Retinal pigment epithelial cell (primary cell): ENCODE measurements at regions not wholly inside any gene's neighbourhood (a gene's known extent, or its start where the extent isn't known, plus 50 kb on each side); places are given as distances from the start of the nearest gene placed in this dataset.

Source experiments
- DNase-seq: peaks from one replicate; pipeline ENCODE4 v3.0.0-alpha.2; 2010; ENCODE audit warnings: low read depth
- H3K4me3 ChIP-seq: 2 replicates; pipeline ENCODE4 v1.5.1; 2011; ENCODE audit warnings: mild to moderate bottlenecking, low read length, control low read depth, moderate library complexity
- CTCF ChIP-seq: conservative IDR thresholded peaks from 2 replicates; pipeline ENCODE4 v1.5.1; 2011; ENCODE audit warnings: low read depth, low read length, control low read depth, inconsistent platforms

- H3K4me3 ChIP-seq, result no peak overlapping the region
- DNase-seq, result no peak
- no peak for TF ChIP-seq CTCF
Measured at GRCh38 chr11:121715405-121715804, 262.6 kb upstream of the SORL1-AS1 start.

GRCh38 chr11:121714351-121714750, 261.6 kb upstream of the SORL1-AS1 start:
- no peak for TF ChIP-seq CTCF
- H3K4me3 ChIP-seq, result no peak overlapping the region
- DNase-seq, result no peak

- no peak overlapping the region for H3K4me3 ChIP-seq
- TF ChIP-seq CTCF, result no peak
- DNase-seq, result no peak
Measured at GRCh38 chr11:121711939-121712338, 259.2 kb upstream of the SORL1-AS1 start.

- H3K4me3 ChIP-seq, result no peak overlapping the region
- no peak for TF ChIP-seq CTCF
- no peak for DNase-seq
Measured at GRCh38 chr11:121711236-121711635, 258.5 kb upstream of the SORL1-AS1 start.

GRCh38 chr11:121706884-121707420, 254.2 kb upstream of the SORL1-AS1 start:
- TF ChIP-seq CTCF, result no peak
- DNase-seq, result no peak
- no peak overlapping the region for H3K4me3 ChIP-seq

GRCh38 chr11:121703201-121703600, 250.4 kb upstream of the SORL1-AS1 start:
- no peak overlapping the region for H3K4me3 ChIP-seq
- DNase-seq, result no peak
- TF ChIP-seq CTCF, result no peak

- TF ChIP-seq CTCF, result no peak
- H3K4me3 ChIP-seq, result no peak overlapping the region
- no peak for DNase-seq
Measured at GRCh38 chr11:121700968-121701367, 248.2 kb upstream of the SORL1-AS1 start.
